Stimulated activated CD4-positive, alpha-beta T cell treated with anti-CD3 and anti-CD28 coated beads, Interleukin-12 subunit alpha, Interleukin-12 subunit beta, amount 100 ng/mL, for 24 hours (primary cell): ENCODE measurements at regions not wholly inside any gene's neighbourhood (a gene's known extent, or its start where the extent isn't known, plus 50 kb on each side); places are given as distances from the start of the nearest gene placed in this dataset.
"Not testable (repeated sequence)": the region's sequence is repeated elsewhere in the genome, so short reads cannot be mapped to it uniquely, and the experiment has no call there.

Source experiments
- DNase-seq, 2 experiments: peaks; one replicate each; pipeline ENCODE4 v3.0.0-alpha.2; 2020; ENCODE audit warnings: low read depth in 2 of 2

- not testable (repeated sequence) for DNase-seq
These were observed 219.6 kb downstream of the BAMBI start for GRCh38 chr10:28896791-28897409.

GRCh38 chr10:28897617-28898464 lies 220.5 kb downstream of the BAMBI start:
- no peak for DNase-seq

GRCh38 chr10:28902215-28902614 lies 224.9 kb downstream of the BAMBI start:
- DNase-seq = no peak

- DNase-seq = no peak
These were observed 225.7 kb downstream of the BAMBI start for GRCh38 chr10:28903063-28903462.

GRCh38 chr10:28903736-28904135 lies 226.4 kb downstream of the BAMBI start:
- DNase-seq = no peak

- no peak for DNase-seq
These were observed 228.1 kb downstream of the BAMBI start for GRCh38 chr10:28905371-28905770.

GRCh38 chr10:28906011-28906411 lies 228.7 kb downstream of the BAMBI start:
- DNase-seq = no peak

GRCh38 chr10:28906415-28906814 lies 229.1 kb downstream of the BAMBI start:
- DNase-seq = no peak

- DNase-seq = no peak
These were observed 229.6 kb downstream of the BAMBI start for GRCh38 chr10:28906934-28907333.

- no peak for DNase-seq
These were observed 232.6 kb downstream of the BAMBI start for GRCh38 chr10:28909875-28910274.

- no peak for DNase-seq
These were observed 233.6 kb downstream of the BAMBI start for GRCh38 chr10:28910956-28911355.

GRCh38 chr10:28911511-28911910 lies 234.2 kb downstream of the BAMBI start:
- not testable (repeated sequence) for DNase-seq

GRCh38 chr10:28912017-28912783 lies 234.9 kb downstream of the BAMBI start:
- DNase-seq = no peak

GRCh38 chr10:28913436-28914237 lies 236.3 kb downstream of the BAMBI start:
- DNase-seq = no peak

GRCh38 chr10:28914701-28915100 lies 237.4 kb downstream of the BAMBI start:
- no peak for DNase-seq

- DNase-seq = no peak
These were observed 238.8 kb downstream of the BAMBI start for GRCh38 chr10:28915989-28916588.

GRCh38 chr10:28920091-28920490 lies 242.8 kb downstream of the BAMBI start:
- DNase-seq = no peak

GRCh38 chr10:28922127-28922526 lies 244.8 kb downstream of the BAMBI start:
- DNase-seq = no peak

- DNase-seq = no peak
These were observed 245.5 kb downstream of the BAMBI start for GRCh38 chr10:28922861-28923260.

GRCh38 chr10:28924717-28925116 lies 247.4 kb downstream of the BAMBI start:
- DNase-seq = no peak

- no peak for DNase-seq
These were observed 247.9 kb downstream of the BAMBI start for GRCh38 chr10:28925121-28925663.
